ENCODE measurements at regions not wholly inside any gene's neighbourhood (a gene's known extent, or its start where the extent isn't known, plus 50 kb on each side); places are given as distances from the start of the nearest gene placed in this dataset.

DNA sequence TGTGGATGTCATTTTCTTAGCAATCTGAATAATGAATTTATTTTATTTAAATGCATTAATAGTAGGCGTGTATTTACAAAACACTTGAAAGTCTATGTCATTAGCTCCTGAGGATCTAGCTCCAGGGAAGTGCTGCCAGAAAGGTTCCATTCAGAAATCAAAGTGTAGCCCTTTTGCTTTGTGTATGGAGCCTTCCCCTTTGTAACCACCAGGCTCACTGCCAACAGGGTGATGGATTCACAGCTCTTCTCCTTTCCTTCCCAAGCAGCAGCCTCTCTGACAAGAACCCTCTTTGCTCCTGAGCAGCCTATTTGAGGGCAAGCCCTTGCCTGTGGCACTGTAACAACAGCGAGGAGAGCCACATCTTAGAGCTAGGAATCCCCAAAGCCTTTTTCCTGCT lies 286.0 kb upstream of the RASGEF1B start:
- Histone ChIP-seq H2BK5ac (ENCODE audit: low read depth, low read length, poor library complexity, severe bottlenecking) (no peak overlapping the region), H3K4me3 (ENCODE audit: insufficient read depth in 1 of 2, low read depth in 1 of 2, low read length in 2 of 2) (no peak overlapping the region), H4K8ac (ENCODE audit: low read length) (no peak overlapping the region), H3K79me1 (replicated peaks; ENCODE audit: low read length, poor library complexity, severe bottlenecking) (no peaks in the 10 kb centered on the region), H3K4me2 (ENCODE audit: low read length, poor library complexity, severe bottlenecking) (no peak overlapping the region), H3K9me3 (ENCODE audit: control insufficient read depth, low read length) (no peaks in the 10 kb centered on the region), H3K4me1 (ENCODE audit: control insufficient read depth, insufficient read depth, low read depth, low read length) (no peaks in the 10 kb centered on the region), H3K18ac (ENCODE audit: low read depth in 1 of 2, low read length in 2 of 2) (no peak overlapping the region), H3K23ac (ENCODE audit: low read length in 2 of 2) (no peak overlapping the region), H2BK12ac (ENCODE audit: low read length in 2 of 2) (no peak overlapping the region), H3K9ac (ENCODE audit: low read length) (no peak overlapping the region), H3K14ac (ENCODE audit: low read length in 2 of 2) (no peak overlapping the region), H3K36me3 (ENCODE audit: control insufficient read depth in 1 of 2, insufficient read depth in 2 of 2, low read depth in 1 of 2, low read length in 2 of 2) (no peaks in the 10 kb centered on the region), H3K27me3 (ENCODE audit: control insufficient read depth in 1 of 2, insufficient read depth in 1 of 2, low read length in 2 of 2) (no peaks in the 10 kb centered on the region), H2BK15ac (ENCODE audit: low read depth, poor library complexity, severe bottlenecking) (no peak overlapping the region), H4K91ac (ENCODE audit: low read length) (no peak overlapping the region), H3K27ac (ENCODE audit: low read length, poor library complexity, severe bottlenecking) (no peak overlapping the region), H2AK5ac (ENCODE audit: low read length, severe bottlenecking) (no peak overlapping the region), H3K4ac (ENCODE audit: low read depth in 1 of 2, low read length in 2 of 2) (no peak overlapping the region), H2AFZ (ENCODE audit: low read depth, low read length) (no peak overlapping the region), H2BK120ac (ENCODE audit: low read depth, low read length) (no peak overlapping the region)
- no peak for DNase-seq
- 72% methylated on average over 2 of the region's 2 CpGs for WGBS

DNA sequence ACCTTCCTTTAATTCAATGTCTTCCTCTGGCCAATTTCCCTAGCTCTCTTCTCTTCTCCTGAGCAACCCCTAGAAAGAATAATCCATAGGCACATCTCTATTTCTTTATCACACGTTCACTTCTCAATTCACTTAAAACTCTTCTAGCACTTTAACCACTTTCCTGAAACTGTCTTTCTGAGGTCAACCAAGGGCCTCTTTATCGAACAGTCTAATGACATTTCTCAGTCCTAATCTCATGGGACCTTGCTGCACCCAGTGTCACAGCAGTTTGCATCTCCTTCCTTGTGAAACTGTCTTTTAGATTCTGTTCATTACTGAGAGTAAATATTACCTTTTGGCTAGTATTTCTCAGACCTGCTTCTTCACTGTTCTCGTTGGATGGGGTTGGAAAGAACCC lies 285.3 kb upstream of the RASGEF1B start:
- Histone ChIP-seq H2BK12ac (ENCODE audit: low read length in 2 of 2) (no peak overlapping the region), H2AFZ (ENCODE audit: low read depth, low read length) (no peak overlapping the region), H2BK15ac (ENCODE audit: low read depth, poor library complexity, severe bottlenecking) (no peak overlapping the region), H3K23ac (ENCODE audit: low read length in 2 of 2) (no peak overlapping the region), H4K8ac (ENCODE audit: low read length) (no peak overlapping the region), H3K4me3 (ENCODE audit: insufficient read depth in 1 of 2, low read depth in 1 of 2, low read length in 2 of 2) (no peak overlapping the region), H2BK5ac (ENCODE audit: low read depth, low read length, poor library complexity, severe bottlenecking) (no peak overlapping the region), H3K36me3 (ENCODE audit: control insufficient read depth in 1 of 2, insufficient read depth in 2 of 2, low read depth in 1 of 2, low read length in 2 of 2) (no peaks in the 10 kb centered on the region), H2BK120ac (ENCODE audit: low read depth, low read length) (no peak overlapping the region), H3K9ac (ENCODE audit: low read length) (no peak overlapping the region), H3K18ac (ENCODE audit: low read depth in 1 of 2, low read length in 2 of 2) (no peak overlapping the region), H3K4me2 (ENCODE audit: low read length, poor library complexity, severe bottlenecking) (no peak overlapping the region), H3K9me3 (ENCODE audit: control insufficient read depth, low read length) (no peaks in the 10 kb centered on the region), H3K27ac (ENCODE audit: low read length, poor library complexity, severe bottlenecking) (no peak overlapping the region), H3K4ac (ENCODE audit: low read depth in 1 of 2, low read length in 2 of 2) (no peak overlapping the region), H4K91ac (ENCODE audit: low read length) (no peak overlapping the region), H3K4me1 (ENCODE audit: control insufficient read depth, insufficient read depth, low read depth, low read length) (no peaks in the 10 kb centered on the region), H2AK5ac (ENCODE audit: low read length, severe bottlenecking) (no peak overlapping the region), H3K14ac (ENCODE audit: low read length in 2 of 2) (no peak overlapping the region), H3K79me1 (replicated peaks; ENCODE audit: low read length, poor library complexity, severe bottlenecking) (no peaks in the 10 kb centered on the region), H3K27me3 (ENCODE audit: control insufficient read depth in 1 of 2, insufficient read depth in 1 of 2, low read length in 2 of 2) (no peaks in the 10 kb centered on the region)
- DNase-seq = no peak
- 84% methylated on average over 2 of the region's 3 CpGs for WGBS

DNA sequence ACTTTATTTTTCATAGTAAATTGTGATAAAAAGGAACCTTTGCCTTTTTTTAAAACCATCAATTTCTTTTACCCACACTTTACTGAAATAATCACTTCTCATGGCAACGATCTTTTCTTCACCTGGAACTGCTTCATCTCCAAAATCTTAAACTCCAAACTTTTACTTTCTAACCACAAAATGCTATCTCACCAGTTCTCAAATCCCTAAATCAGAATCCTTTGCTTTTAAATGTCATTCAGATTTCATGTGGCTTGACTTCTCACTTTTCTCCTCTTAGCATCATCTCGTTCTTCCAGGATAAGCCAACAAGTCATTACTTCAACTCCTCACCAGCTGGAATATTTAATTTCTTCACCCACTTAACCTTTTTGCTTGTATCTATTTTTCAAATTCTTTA lies 284.3 kb upstream of the RASGEF1B start:
- no peaks in the 10 kb centered on the region for H3K27me3 ChIP-seq (ENCODE audit: control insufficient read depth in 1 of 2, insufficient read depth in 1 of 2, low read length in 2 of 2)
- no peak overlapping the region for H3K4ac ChIP-seq (ENCODE audit: low read depth in 1 of 2, low read length in 2 of 2)
- H3K9me3 ChIP-seq (ENCODE audit: control insufficient read depth, low read length) = no peaks in the 10 kb centered on the region
- no peak overlapping the region for H3K27ac ChIP-seq (ENCODE audit: low read length, poor library complexity, severe bottlenecking)
- H3K79me1 ChIP-seq (replicated peaks; ENCODE audit: low read length, poor library complexity, severe bottlenecking) = no peaks in the 10 kb centered on the region
- H2BK120ac ChIP-seq (ENCODE audit: low read depth, low read length) = no peak overlapping the region
- H4K91ac ChIP-seq (ENCODE audit: low read length) = no peak overlapping the region
- H3K4me1 ChIP-seq (ENCODE audit: control insufficient read depth, insufficient read depth, low read depth, low read length) = no peaks in the 10 kb centered on the region
- H3K18ac ChIP-seq (ENCODE audit: low read depth in 1 of 2, low read length in 2 of 2) = no peak overlapping the region
- no peak overlapping the region for H3K23ac ChIP-seq (ENCODE audit: low read length in 2 of 2)
- H3K14ac ChIP-seq (ENCODE audit: low read length in 2 of 2) = no peak overlapping the region
- DNase-seq = no peak
- no peak overlapping the region for H2BK12ac ChIP-seq (ENCODE audit: low read length in 2 of 2)
- WGBS = 71% methylated on average over 2 of the region's 2 CpGs
- no peak overlapping the region for H2BK15ac ChIP-seq (ENCODE audit: low read depth, poor library complexity, severe bottlenecking)
- no peak overlapping the region for H4K8ac ChIP-seq (ENCODE audit: low read length)
- H2AK5ac ChIP-seq (ENCODE audit: low read length, severe bottlenecking) = no peak overlapping the region
- no peak overlapping the region for H2BK5ac ChIP-seq (ENCODE audit: low read depth, low read length, poor library complexity, severe bottlenecking)
- no peak overlapping the region for H3K4me3 ChIP-seq (ENCODE audit: insufficient read depth in 1 of 2, low read depth in 1 of 2, low read length in 2 of 2)
- H3K4me2 ChIP-seq (ENCODE audit: low read length, poor library complexity, severe bottlenecking) = no peak overlapping the region
- no peaks in the 10 kb centered on the region for H3K36me3 ChIP-seq (ENCODE audit: control insufficient read depth in 1 of 2, insufficient read depth in 2 of 2, low read depth in 1 of 2, low read length in 2 of 2)
- no peak overlapping the region for H2AFZ ChIP-seq (ENCODE audit: low read depth, low read length)
- H3K9ac ChIP-seq (ENCODE audit: low read length) = no peak overlapping the region

DNA sequence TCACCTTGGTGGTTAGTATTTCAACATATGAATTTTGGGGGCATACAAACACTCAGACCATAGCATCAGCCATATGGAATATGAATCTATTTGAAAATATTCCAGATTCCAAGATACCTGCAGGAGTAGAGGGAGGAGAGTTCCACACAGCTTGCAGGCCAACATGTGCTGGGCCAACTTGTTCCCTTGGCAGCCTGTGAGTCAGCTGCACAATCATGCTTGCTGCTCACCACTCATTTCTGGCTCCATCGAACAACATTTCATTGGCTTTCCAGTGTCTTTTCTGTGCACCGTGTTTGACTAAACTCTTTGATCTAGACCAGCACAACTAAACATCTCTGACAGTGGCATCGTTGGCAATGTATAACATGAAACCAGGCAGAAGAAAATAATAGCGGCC lies 282.5 kb upstream of the RASGEF1B start:
- WGBS = 89% methylated on average over 4 of the region's 4 CpGs
- no peak for DNase-seq
- H3K4me2 ChIP-seq (ENCODE audit: low read length, poor library complexity, severe bottlenecking) = no peak overlapping the region
- H3K14ac ChIP-seq (ENCODE audit: low read length in 2 of 2) = no peak overlapping the region
- H4K91ac ChIP-seq (ENCODE audit: low read length) = no peak overlapping the region
- H3K27me3 ChIP-seq (ENCODE audit: control insufficient read depth in 1 of 2, insufficient read depth in 1 of 2, low read length in 2 of 2) = no peaks in the 10 kb centered on the region
- no peak overlapping the region for H2BK5ac ChIP-seq (ENCODE audit: low read depth, low read length, poor library complexity, severe bottlenecking)
- no peaks in the 10 kb centered on the region for H3K4me1 ChIP-seq (ENCODE audit: control insufficient read depth, insufficient read depth, low read depth, low read length)
- no peaks in the 10 kb centered on the region for H3K9me3 ChIP-seq (ENCODE audit: control insufficient read depth, low read length)
- H2BK120ac ChIP-seq (ENCODE audit: low read depth, low read length) = no peak overlapping the region
- H3K36me3 ChIP-seq (ENCODE audit: control insufficient read depth in 1 of 2, insufficient read depth in 2 of 2, low read depth in 1 of 2, low read length in 2 of 2) = no peaks in the 10 kb centered on the region
- H2BK12ac ChIP-seq (ENCODE audit: low read length in 2 of 2) = no peak overlapping the region
- H3K4ac ChIP-seq (ENCODE audit: low read depth in 1 of 2, low read length in 2 of 2) = no peak overlapping the region
- H3K9ac ChIP-seq (ENCODE audit: low read length) = no peak overlapping the region
- no peak overlapping the region for H2AK5ac ChIP-seq (ENCODE audit: low read length, severe bottlenecking)
- H3K23ac ChIP-seq (ENCODE audit: low read length in 2 of 2) = no peak overlapping the region
- H3K4me3 ChIP-seq (ENCODE audit: insufficient read depth in 1 of 2, low read depth in 1 of 2, low read length in 2 of 2) = no peak overlapping the region
- H3K79me1 ChIP-seq (replicated peaks; ENCODE audit: low read length, poor library complexity, severe bottlenecking) = no peaks in the 10 kb centered on the region
- H2BK15ac ChIP-seq (ENCODE audit: low read depth, poor library complexity, severe bottlenecking) = no peak overlapping the region
- no peak overlapping the region for H3K27ac ChIP-seq (ENCODE audit: low read length, poor library complexity, severe bottlenecking)
- H3K18ac ChIP-seq (ENCODE audit: low read depth in 1 of 2, low read length in 2 of 2) = no peak overlapping the region
- H4K8ac ChIP-seq (ENCODE audit: low read length) = no peak overlapping the region
- H2AFZ ChIP-seq (ENCODE audit: low read depth, low read length) = no peak overlapping the region

Measured in mesenchymal stem cell (in vitro differentiated cells and primary cell).